MM.1S (cell line): ENCODE measurements at regions not wholly inside any gene's neighbourhood (a gene's known extent, or its start where the extent isn't known, plus 50 kb on each side); places are given as distances from the start of the nearest gene placed in this dataset.

Experiments
- DNase-seq: peaks from one replicate; pipeline ENCODE4 v3.0.0-alpha.2; 2015
- H2AFZ ChIP-seq: fragments of 300-600 bp; sonication (generic); 2 replicates; pipeline ENCODE4 v1.6.0; 2016; ENCODE audit warnings: antibody characterized with exemption, low read length
- H3F3A ChIP-seq: fragments of 300-600 bp; sonication (generic); 2 replicates; pipeline ENCODE4 v1.6.1; 2016; ENCODE audit warnings: mild to moderate bottlenecking, antibody characterized with exemption, low read length, moderate library complexity, mixed read lengths; ENCODE audit not compliant: insufficient read depth
- H3K27ac ChIP-seq: fragments of 300-600 bp; sonication (generic); 2 replicates; pipeline ENCODE4 v1.5.1; 2016; ENCODE audit warnings: mild to moderate bottlenecking, low read length
- H3K27me3 ChIP-seq: fragments of 300-600 bp; sonication (generic); replicated peaks from 2 replicates; pipeline ENCODE4 v1.6.0; 2016; ENCODE audit warnings: low read length; ENCODE audit not compliant: insufficient read depth
- H3K36me3 ChIP-seq: fragments of 300-600 bp; sonication (generic); replicated peaks from 2 replicates; pipeline ENCODE4 v1.6.1; 2016; ENCODE audit warnings: mild to moderate bottlenecking, low read length, mixed read lengths; ENCODE audit not compliant: insufficient read depth
- H3K4me1 ChIP-seq: fragments of 300-600 bp; sonication (generic); 2 replicates; pipeline ENCODE4 v1.6.1; 2016; ENCODE audit warnings: low read length, mixed read lengths
- H3K4me2 ChIP-seq: fragments of 300-600 bp; sonication (generic); 2 replicates; pipeline ENCODE4 v1.6.0; 2016; ENCODE audit warnings: low read depth, low read length
- H3K4me3 ChIP-seq: fragments of 300-600 bp; sonication (generic); 2 replicates; pipeline ENCODE4 v1.5.1; 2016; ENCODE audit warnings: low read length, mixed read lengths
- H3K79me2 ChIP-seq: fragments of 300-600 bp; sonication (generic); 2 replicates; pipeline ENCODE4 v1.6.1; 2016; ENCODE audit warnings: mixed run types, low read length, mixed read lengths
- H3K9ac ChIP-seq: fragments of 300-600 bp; sonication (generic); 2 replicates; pipeline ENCODE4 v1.6.1; 2016; ENCODE audit warnings: low read length, mixed read lengths
- H3K9me2 ChIP-seq: fragments of 300-600 bp; sonication (generic); replicated peaks from 2 replicates; pipeline ENCODE4 v1.6.1; 2016; ENCODE audit warnings: mild to moderate bottlenecking, low read length, mixed read lengths; ENCODE audit not compliant: insufficient read depth
- H3K9me3 ChIP-seq: fragments of 300-600 bp; sonication (generic); replicated peaks from 2 replicates; pipeline ENCODE4 v1.6.1; 2016; ENCODE audit warnings: mild to moderate bottlenecking, low read length, mixed read lengths; ENCODE audit not compliant: insufficient read depth
- H4K20me1 ChIP-seq: fragments of 300-600 bp; sonication (generic); 2 replicates; pipeline ENCODE4 v1.6.1; 2016; ENCODE audit warnings: mild to moderate bottlenecking, low read length, moderate library complexity, mixed read lengths; ENCODE audit not compliant: insufficient read depth
- CTCF ChIP-seq: fragments of 300-600 bp; sonication (generic); IDR thresholded peaks from 2 replicates; pipeline ENCODE4 v1.5.1; 2016; ENCODE audit warnings: antibody characterized with exemption, low read length, mixed read lengths
- EZH2 ChIP-seq: fragments of 300-600 bp; sonication (generic); optimal IDR thresholded peaks from 2 replicates; pipeline ENCODE3; 2017; ENCODE audit warnings: low read depth, mild to moderate bottlenecking, antibody characterized with exemption, low read length, mixed read lengths
- EZH2phosphoT487 ChIP-seq: fragments of 300-600 bp; sonication (generic); IDR thresholded peaks from 2 replicates; pipeline ENCODE4 v1.6.1; 2018; ENCODE audit warnings: antibody characterized with exemption, low read length

- Histone ChIP-seq H3K4me1 (peaks cover 25% of the 10 kb centered on the region), H3F3A (no peaks in the 10 kb centered on the region; the same call in 1 of the 2 replicates), H3K9ac (no peak overlapping the region), H3K4me2 (peak overlapping the region; percentile 0; the same call in 1 of the 2 replicates), H3K36me3 (no peaks in the 10 kb centered on the region), H3K27ac (peak overlapping the region; percentile 9; the same call in 1 of the 2 replicates), H2AFZ (peak overlapping the region; percentile 32; the same call in 1 of the 2 replicates), H3K4me3 (no peak overlapping the region), H3K27me3 (no peaks in the 10 kb centered on the region), H4K20me1 (no peaks in the 10 kb centered on the region), H3K9me2 (no peaks in the 10 kb centered on the region), H3K79me2 (no peaks in the 10 kb centered on the region), H3K9me3 (no peaks in the 10 kb centered on the region)
- no peak for TF ChIP-seq CTCF
- TF ChIP-seq EZH2, result no peak
- no peak for TF ChIP-seq EZH2phosphoT487
- DNase-seq, result peak; percentile 58
These were observed 74.8 kb upstream of the SIRPA start for GRCh38 chr20:1820138-1821079.

GRCh38 chr20:1819311-1820137 is 75.7 kb upstream of the SIRPA start:
- no peaks in the 10 kb centered on the region for H3K9me3 ChIP-seq
- TF ChIP-seq CTCF, result no peak
- no peak for TF ChIP-seq EZH2phosphoT487
- TF ChIP-seq EZH2, result no peak
- H2AFZ ChIP-seq, result no peak overlapping the region
- no peaks in the 10 kb centered on the region for H4K20me1 ChIP-seq
- no peaks in the 10 kb centered on the region for H3K27me3 ChIP-seq
- DNase-seq, result no peak
- H3K79me2 ChIP-seq, result no peaks in the 10 kb centered on the region
- H3K36me3 ChIP-seq, result no peaks in the 10 kb centered on the region
- no peak overlapping the region for H3K4me3 ChIP-seq
- H3F3A ChIP-seq, result no peaks in the 10 kb centered on the region; the same call in 1 of the 2 replicates
- no peak overlapping the region for H3K27ac ChIP-seq
- H3K9ac ChIP-seq, result no peak overlapping the region
- no peak overlapping the region for H3K4me2 ChIP-seq
- H3K9me2 ChIP-seq, result no peaks in the 10 kb centered on the region
- peaks cover 25% of the 10 kb centered on the region for H3K4me1 ChIP-seq

- H3K4me1 ChIP-seq, result peaks cover 25% of the 10 kb centered on the region
- H3K4me3 ChIP-seq, result no peak overlapping the region
- H4K20me1 ChIP-seq, result no peaks in the 10 kb centered on the region
- H3K9me2 ChIP-seq, result no peaks in the 10 kb centered on the region
- no peak overlapping the region for H3K4me2 ChIP-seq
- no peaks in the 10 kb centered on the region for H3K36me3 ChIP-seq
- H2AFZ ChIP-seq, result no peak overlapping the region
- H3K27me3 ChIP-seq, result no peaks in the 10 kb centered on the region
- no peaks in the 10 kb centered on the region for H3K79me2 ChIP-seq
- no peak for TF ChIP-seq EZH2
- TF ChIP-seq EZH2phosphoT487, result no peak
- no peak for TF ChIP-seq CTCF
- no peak overlapping the region for H3K9ac ChIP-seq
- no peaks in the 10 kb centered on the region for H3K9me3 ChIP-seq
- no peaks in the 10 kb centered on the region; the same call in 1 of the 2 replicates for H3F3A ChIP-seq
- H3K27ac ChIP-seq, result no peak overlapping the region
- DNase-seq, result no peak
These were observed 76.3 kb upstream of the SIRPA start for GRCh38 chr20:1818895-1819294.
